Nephron (organoid): ENCODE measurements at regions not wholly inside any gene's neighbourhood (a gene's known extent, or its start where the extent isn't known, plus 50 kb on each side); places are given as distances from the start of the nearest gene placed in this dataset.

Experiments
- H3K27ac Mint-ChIP-seq, 3 experiments: 2 replicates each; pipeline ENCODE4 v1.8.0; 2020; ENCODE audit warnings: mixed read lengths in 3 of 3, mild to moderate bottlenecking in 2 of 3, moderate library complexity in 1 of 3
- H3K27me3 Mint-ChIP-seq: 2 replicates; pipeline ENCODE4 v1.8.0; 2021; ENCODE audit warnings: low read depth, mild to moderate bottlenecking, moderate library complexity, mixed read lengths
- H3K36me3 Mint-ChIP-seq: 2 replicates; pipeline ENCODE4 v1.8.0; 2020; ENCODE audit warnings: low read depth, mixed read lengths
- H3K4me1 Mint-ChIP-seq: 2 replicates; pipeline ENCODE4 v1.8.0; 2020; ENCODE audit warnings: mixed read lengths
- H3K4me3 Mint-ChIP-seq, 3 experiments: 2 replicates each; pipeline ENCODE4 v1.8.0; 2020; ENCODE audit warnings: mild to moderate bottlenecking in 3 of 3, mixed read lengths in 3 of 3, moderate library complexity in 2 of 3
- H3K9me3 Mint-ChIP-seq: 2 replicates; pipeline ENCODE4 v1.8.0; 2020; ENCODE audit warnings: mixed read lengths
- CTCF ChIP-seq, 3 experiments: fragments of 200-600 bp; sonication (generic); IDR thresholded peaks; one replicate each; pipeline ENCODE4 v1.5.0; 2021; ENCODE audit warnings: antibody characterized with exemption in 3 of 3; ENCODE audit not compliant: unreplicated experiment in 3 of 3

GRCh38 chr10:4373098-4373497 is 452.9 kb upstream of the AKR1E2 start:
- Mint-ChIP-seq H3K27ac (peak overlapping the region; percentile 23 to 55 (median 50)), H3K27me3 (no peaks in the 10 kb centered on the region), H3K36me3 (no peaks in the 10 kb centered on the region), H3K4me3 (no peak overlapping the region), H3K4me1 (peaks cover 32% of the 10 kb centered on the region), H3K9me3 (peaks cover 2% of the 10 kb centered on the region)
- TF ChIP-seq CTCF (IDR thresholded peaks at IDR 0.05; ENCODE audit: unreplicated experiment in 3 of 3) = no peak

- Mint-ChIP-seq H3K36me3 (no peaks in the 10 kb centered on the region), H3K9me3 (peaks cover 2% of the 10 kb centered on the region)
- TF ChIP-seq CTCF (IDR thresholded peaks at IDR 0.05; ENCODE audit: unreplicated experiment in 3 of 3) = no peak
Observed at GRCh38 chr10:4372601-4373000, 453.4 kb upstream of the AKR1E2 start.

GRCh38 chr10:4371691-4372295 is 454.2 kb upstream of the AKR1E2 start:
- Mint-ChIP-seq H3K9me3 (peaks cover 2% of the 10 kb centered on the region), H3K36me3 (no peaks in the 10 kb centered on the region), H3K4me1 (peaks cover 32% of the 10 kb centered on the region), H3K27ac (peak overlapping the region; percentile 9 to 54 (median 20)), H3K27me3 (no peaks in the 10 kb centered on the region), H3K4me3 (no peak overlapping the region)
- TF ChIP-seq CTCF (IDR thresholded peaks at IDR 0.05; ENCODE audit: unreplicated experiment in 3 of 3) = no peak

More at GRCh38 chr10:4372601-4373000, 453.4 kb upstream of the AKR1E2 start:
- no peaks in the 10 kb centered on the region for H3K27me3 Mint-ChIP-seq
- H3K4me3 Mint-ChIP-seq = no peak overlapping the region
- peak overlapping the region; percentile 23 to 55 (median 50) for H3K27ac Mint-ChIP-seq
- peaks cover 32% of the 10 kb centered on the region for H3K4me1 Mint-ChIP-seq

- no peak for TF ChIP-seq CTCF (IDR thresholded peaks at IDR 0.05; ENCODE audit: unreplicated experiment in 3 of 3)
- Mint-ChIP-seq H3K4me3 (no peak overlapping the region), H3K36me3 (no peaks in the 10 kb centered on the region), H3K27me3 (no peaks in the 10 kb centered on the region), H3K4me1 (peaks cover 32% of the 10 kb centered on the region), H3K27ac (peak overlapping the region in 2 of 3 experiments; percentile 36 to 47), H3K9me3 (no peaks in the 10 kb centered on the region)
Observed at GRCh38 chr10:4370376-4370775, 455.6 kb upstream of the AKR1E2 start.

GRCh38 chr10:4361581-4361980 is 464.4 kb upstream of the AKR1E2 start:
- H3K9me3 Mint-ChIP-seq = no peaks in the 10 kb centered on the region
- H3K4me3 Mint-ChIP-seq = no peak overlapping the region
- H3K27me3 Mint-ChIP-seq = no peaks in the 10 kb centered on the region
- no peak overlapping the region for H3K27ac Mint-ChIP-seq
- H3K36me3 Mint-ChIP-seq = no peaks in the 10 kb centered on the region
- H3K4me1 Mint-ChIP-seq = no peaks in the 10 kb centered on the region
- TF ChIP-seq CTCF (IDR thresholded peaks at IDR 0.05; ENCODE audit: unreplicated experiment in 3 of 3) = no peak

GRCh38 chr10:4359003-4359402 is 467.0 kb upstream of the AKR1E2 start:
- H3K27me3 Mint-ChIP-seq = no peaks in the 10 kb centered on the region
- no peak for TF ChIP-seq CTCF (IDR thresholded peaks at IDR 0.05; ENCODE audit: unreplicated experiment in 3 of 3)

More at GRCh38 chr10:4359003-4359402, 467.0 kb upstream of the AKR1E2 start:
- Mint-ChIP-seq H3K4me3 (no peak overlapping the region), H3K4me1 (peaks cover 1% of the 10 kb centered on the region), H3K36me3 (no peaks in the 10 kb centered on the region), H3K9me3 (no peaks in the 10 kb centered on the region), H3K27ac (no peak overlapping the region)
